ENCODE measurements at regions not wholly inside any gene's neighbourhood (a gene's known extent, or its start where the extent isn't known, plus 50 kb on each side); places are given as distances from the start of the nearest gene placed in this dataset.
"Not testable (repeated sequence)": the region's sequence is repeated elsewhere in the genome, so short reads cannot be mapped to it uniquely, and the experiment has no call there.

GRCh38 chr7:149706398-149706797 lies 67.0 kb downstream of the ZNF467 start:
- DNase-seq (ENCODE audit: low read depth in 1 of 2, low spot score in 1 of 2), result no peak
- TF ChIP-seq CTCF (IDR thresholded peaks at IDR 0.05; ENCODE audit: low read depth, low read length), result no peak
- Histone ChIP-seq H3K27ac (no peak overlapping the region), H3K27me3 (no peaks in the 10 kb centered on the region), H3K4me3 (no peak overlapping the region), H3K9me3 (ENCODE audit: low read depth) (no peaks in the 10 kb centered on the region), H3K36me3 (no peaks in the 10 kb centered on the region), H3K4me1 (ENCODE audit: low read depth) (no peaks in the 10 kb centered on the region)

- Histone ChIP-seq H3K27ac (no peak overlapping the region), H3K4me3 (no peak overlapping the region), H3K4me1 (ENCODE audit: low read depth) (no peaks in the 10 kb centered on the region), H3K27me3 (no peaks in the 10 kb centered on the region), H3K9me3 (ENCODE audit: low read depth) (no peaks in the 10 kb centered on the region), H3K36me3 (no peaks in the 10 kb centered on the region)
- peak in 1 of 2 donors; percentile 71 for DNase-seq (ENCODE audit: low read depth in 1 of 2, low spot score in 1 of 2)
- TF ChIP-seq CTCF (IDR thresholded peaks at IDR 0.05; ENCODE audit: low read depth, low read length), result peak; percentile 3
Observed at GRCh38 chr7:149704507-149704906, 68.9 kb downstream of the ZNF467 start.

GRCh38 chr7:149703044-149703650 lies 70.2 kb downstream of the ZNF467 start:
- DNase-seq (ENCODE audit: low read depth in 1 of 2, low spot score in 1 of 2), result no peak
- TF ChIP-seq CTCF (IDR thresholded peaks at IDR 0.05; ENCODE audit: low read depth, low read length), result no peak
- Histone ChIP-seq H3K4me1 (ENCODE audit: low read depth) (no peaks in the 10 kb centered on the region), H3K27ac (no peak overlapping the region), H3K9me3 (ENCODE audit: low read depth) (no peaks in the 10 kb centered on the region), H3K27me3 (no peaks in the 10 kb centered on the region), H3K4me3 (no peak overlapping the region), H3K36me3 (no peaks in the 10 kb centered on the region)

GRCh38 chr7:149701495-149702240 lies 71.7 kb downstream of the ZNF467 start:
- Histone ChIP-seq H3K27me3 (no peaks in the 10 kb centered on the region), H3K36me3 (no peaks in the 10 kb centered on the region), H3K27ac (no peak overlapping the region), H3K4me1 (ENCODE audit: low read depth) (no peaks in the 10 kb centered on the region), H3K4me3 (no peak overlapping the region), H3K9me3 (ENCODE audit: low read depth) (no peaks in the 10 kb centered on the region)
- no peak for TF ChIP-seq CTCF (IDR thresholded peaks at IDR 0.05; ENCODE audit: low read depth, low read length)
- DNase-seq (ENCODE audit: low read depth in 1 of 2, low spot score in 1 of 2), result no peak

GRCh38 chr7:149697767-149698166 lies 75.6 kb downstream of the ZNF467 start:
- not testable (repeated sequence) for H3K4me3 ChIP-seq; H3K36me3 ChIP-seq; H3K4me1 ChIP-seq (ENCODE audit: low read depth); DNase-seq (ENCODE audit: low read depth in 1 of 2, low spot score in 1 of 2); H3K27ac ChIP-seq; H3K9me3 ChIP-seq (ENCODE audit: low read depth)
- peaks cover 16% of the 10 kb centered on the region for H3K27me3 ChIP-seq

- no peaks in the 10 kb centered on the region for H3K36me3 ChIP-seq
- H3K4me1 ChIP-seq (ENCODE audit: low read depth), result no peaks in the 10 kb centered on the region
- TF ChIP-seq CTCF (IDR thresholded peaks at IDR 0.05; ENCODE audit: low read depth, low read length), result no peak
- no peak overlapping the region for H3K27ac ChIP-seq
- no peak for DNase-seq (ENCODE audit: low read depth in 1 of 2, low spot score in 1 of 2)
- peaks cover 28% of the 10 kb centered on the region for H3K27me3 ChIP-seq
- no peaks in the 10 kb centered on the region for H3K9me3 ChIP-seq (ENCODE audit: low read depth)
- H3K4me3 ChIP-seq, result no peak overlapping the region
Observed at GRCh38 chr7:149696280-149696679, 77.1 kb downstream of the ZNF467 start.

All from cardiac muscle cell (in vitro differentiated cells and primary cell).